Endothelial cell of umbilical vein (primary cell): ENCODE measurements at regions not wholly inside any gene's neighbourhood (a gene's known extent, or its start where the extent isn't known, plus 50 kb on each side); places are given as distances from the start of the nearest gene placed in this dataset.

ENCODE experiments used
- EZH2 ChIP-seq: IDR thresholded peaks from 2 replicates; pipeline ENCODE4 v1.6.1; 2012; ENCODE audit warnings: borderline replicate concordance, low read depth, mild to moderate bottlenecking, moderate library complexity, low read length, inconsistent platforms; ENCODE audit not compliant: severe bottlenecking
- FOS ChIP-seq: IDR thresholded peaks from 2 replicates; pipeline ENCODE4 v1.6.1; 2011; ENCODE audit warnings: mild to moderate bottlenecking, low read length, moderate library complexity, borderline replicate concordance; ENCODE audit not compliant: insufficient read depth
- JUN ChIP-seq: IDR thresholded peaks from 2 replicates; pipeline ENCODE4 v1.6.1; 2011; ENCODE audit warnings: borderline replicate concordance, low read depth; ENCODE audit not compliant: insufficient read length, insufficient read depth
- MYC ChIP-seq: IDR thresholded peaks from one replicate; pipeline ENCODE4 v1.6.1; 2011; ENCODE audit warnings: mild to moderate bottlenecking, low read depth, low read length
- POLR2A ChIP-seq: IDR thresholded peaks from 2 replicates; pipeline ENCODE4 v1.6.1; 2012; ENCODE audit warnings: low read depth, mild to moderate bottlenecking, control low read depth, low read length
- POLR2AphosphoS5 ChIP-seq: IDR thresholded peaks from 2 replicates; pipeline ENCODE4 v1.6.1; 2012; ENCODE audit warnings: low read depth, mild to moderate bottlenecking, control low read depth, low read length, moderate library complexity; ENCODE audit not compliant: insufficient read depth
- TF ChIP-seq, protein P1 (sequence below), 2 donors: IDR thresholded peaks; 1 replicate in 1 of 2; 2 replicates in 1 of 2; pipeline ENCODE4 v1.5.1; 2011; ENCODE audit warnings: low read length in 2 of 2, mild to moderate bottlenecking in 2 of 2, moderate library complexity in 2 of 2, control low read depth in 1 of 2, inconsistent platforms in 1 of 2, low read depth in 1 of 2; ENCODE audit not compliant: insufficient read depth in 1 of 2; ENCODE audit errors: extremely low read depth in 1 of 2
- TF ChIP-seq, protein P2 (sequence below): IDR thresholded peaks from 2 replicates; pipeline ENCODE4 v1.6.1; 2011; ENCODE audit not compliant: insufficient read depth, insufficient read length

DNA sequence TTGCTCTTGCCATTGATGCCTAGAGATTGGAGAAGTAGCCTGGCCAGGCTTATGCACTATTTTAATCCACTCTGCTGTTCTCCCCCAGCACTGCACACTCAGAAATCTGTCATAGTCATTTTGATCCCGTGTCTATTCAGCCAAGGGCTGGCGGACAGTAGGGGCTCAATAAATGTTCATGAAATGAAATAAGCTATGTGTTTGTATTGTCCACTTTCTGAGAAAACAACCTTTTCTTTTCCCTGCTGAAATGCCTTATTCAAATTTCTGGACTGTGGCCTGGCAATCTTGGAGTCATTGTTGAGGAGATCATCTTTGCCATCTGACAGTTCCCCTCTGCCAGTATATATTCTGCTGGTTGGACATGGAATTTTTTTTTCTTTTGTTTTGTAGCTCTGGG lies 550.4 kb upstream of the MAP3K7 start:
- TF ChIP-seq, protein P1, sequence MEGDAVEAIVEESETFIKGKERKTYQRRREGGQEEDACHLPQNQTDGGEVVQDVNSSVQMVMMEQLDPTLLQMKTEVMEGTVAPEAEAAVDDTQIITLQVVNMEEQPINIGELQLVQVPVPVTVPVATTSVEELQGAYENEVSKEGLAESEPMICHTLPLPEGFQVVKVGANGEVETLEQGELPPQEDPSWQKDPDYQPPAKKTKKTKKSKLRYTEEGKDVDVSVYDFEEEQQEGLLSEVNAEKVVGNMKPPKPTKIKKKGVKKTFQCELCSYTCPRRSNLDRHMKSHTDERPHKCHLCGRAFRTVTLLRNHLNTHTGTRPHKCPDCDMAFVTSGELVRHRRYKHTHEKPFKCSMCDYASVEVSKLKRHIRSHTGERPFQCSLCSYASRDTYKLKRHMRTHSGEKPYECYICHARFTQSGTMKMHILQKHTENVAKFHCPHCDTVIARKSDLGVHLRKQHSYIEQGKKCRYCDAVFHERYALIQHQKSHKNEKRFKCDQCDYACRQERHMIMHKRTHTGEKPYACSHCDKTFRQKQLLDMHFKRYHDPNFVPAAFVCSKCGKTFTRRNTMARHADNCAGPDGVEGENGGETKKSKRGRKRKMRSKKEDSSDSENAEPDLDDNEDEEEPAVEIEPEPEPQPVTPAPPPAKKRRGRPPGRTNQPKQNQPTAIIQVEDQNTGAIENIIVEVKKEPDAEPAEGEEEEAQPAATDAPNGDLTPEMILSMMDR (IDR thresholded peaks at IDR 0.05; ENCODE audit: extremely low read depth in 1 of 2, insufficient read depth in 1 of 2, low read depth in 1 of 2, low read length in 2 of 2), result no peak
- TF ChIP-seq EZH2 (no peak), POLR2A (no peak), POLR2AphosphoS5 (no peak), FOS (no peak), MYC (no peak), JUN (no peak)
- TF ChIP-seq, protein P2, sequence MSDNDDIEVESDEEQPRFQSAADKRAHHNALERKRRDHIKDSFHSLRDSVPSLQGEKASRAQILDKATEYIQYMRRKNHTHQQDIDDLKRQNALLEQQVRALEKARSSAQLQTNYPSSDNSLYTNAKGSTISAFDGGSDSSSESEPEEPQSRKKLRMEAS, result no peak
